ENCODE measurements at regions not wholly inside any gene's neighbourhood (a gene's known extent, or its start where the extent isn't known, plus 50 kb on each side); places are given as distances from the start of the nearest gene placed in this dataset.

- H3K4me3 Mint-ChIP-seq (ENCODE audit: low read depth, unreplicated experiment): no peak overlapping the region
- no peaks in the 10 kb centered on the region for H3K36me3 Mint-ChIP-seq (ENCODE audit: insufficient read depth, unreplicated experiment)
- intact Hi-C loops (cut with micrococcal nuclease; ENCODE audit: unreplicated experiment): no loop called here
- CTCF ChIA-PET: no interaction called here
- peaks cover 5% of the 10 kb centered on the region for H3K9me3 Mint-ChIP-seq (ENCODE audit: low read depth, unreplicated experiment)
- H3K4me1 Mint-ChIP-seq (ENCODE audit: low read depth, unreplicated experiment): no peaks in the 10 kb centered on the region
- no peak for TF ChIP-seq CTCF (IDR thresholded peaks at IDR 0.05; ENCODE audit: unreplicated experiment)
- no peak for DNase-seq
- no peaks in the 10 kb centered on the region for H3K27me3 Mint-ChIP-seq (ENCODE audit: unreplicated experiment)
- H3K27ac Mint-ChIP-seq (ENCODE audit: unreplicated experiment): no peak overlapping the region
- no TSS peak for BruUV-seq (replicated peaks)
Observed at GRCh38 chr6:163802267-163802666, 387.7 kb downstream of the QKI start.

- H3K4me3 Mint-ChIP-seq (ENCODE audit: low read depth, unreplicated experiment): no peak overlapping the region
- H3K27me3 Mint-ChIP-seq (ENCODE audit: unreplicated experiment): no peaks in the 10 kb centered on the region
- no peak overlapping the region for H3K27ac Mint-ChIP-seq (ENCODE audit: unreplicated experiment)
- intact Hi-C loops (cut with micrococcal nuclease; ENCODE audit: unreplicated experiment): loop anchor here (10.0 kb wide), 1 partner anchor 373 kb away; no protein-coding TSS in a partner anchor
- H3K4me1 Mint-ChIP-seq (ENCODE audit: low read depth, unreplicated experiment): peaks cover 18% of the 10 kb centered on the region
- H3K36me3 Mint-ChIP-seq (ENCODE audit: insufficient read depth, unreplicated experiment): no peaks in the 10 kb centered on the region
- peaks cover 5% of the 10 kb centered on the region for H3K9me3 Mint-ChIP-seq (ENCODE audit: low read depth, unreplicated experiment)
- no peak for DNase-seq
- no peak for TF ChIP-seq CTCF (IDR thresholded peaks at IDR 0.05; ENCODE audit: unreplicated experiment)
- CTCF ChIA-PET: no interaction called here
- no TSS peak for BruUV-seq (replicated peaks)
Observed at GRCh38 chr6:163797296-163797845, 382.9 kb downstream of the QKI start.

GRCh38 chr6:163793011-163793983, 378.8 kb downstream of the QKI start:
- H3K36me3 Mint-ChIP-seq (ENCODE audit: insufficient read depth, unreplicated experiment): no peaks in the 10 kb centered on the region
- CTCF ChIA-PET: interaction anchor here (1.1 kb wide), 1 partner anchor 11 kb away, joined by 6 read pairs; no protein-coding TSS in a partner anchor
- no TSS peak for BruUV-seq (replicated peaks)
- peak; percentile 35 for DNase-seq
- peaks cover 18% of the 10 kb centered on the region for H3K4me1 Mint-ChIP-seq (ENCODE audit: low read depth, unreplicated experiment)
- H3K27ac Mint-ChIP-seq (ENCODE audit: unreplicated experiment): no peak overlapping the region
- peaks cover 5% of the 10 kb centered on the region for H3K9me3 Mint-ChIP-seq (ENCODE audit: low read depth, unreplicated experiment)
- H3K4me3 Mint-ChIP-seq (ENCODE audit: low read depth, unreplicated experiment): no peak overlapping the region
- intact Hi-C loops (cut with micrococcal nuclease; ENCODE audit: unreplicated experiment): loop anchor here (10.0 kb wide), 1 partner anchor 368 kb away; no protein-coding TSS in a partner anchor
- H3K27me3 Mint-ChIP-seq (ENCODE audit: unreplicated experiment): no peaks in the 10 kb centered on the region
- TF ChIP-seq CTCF (IDR thresholded peaks at IDR 0.05; ENCODE audit: unreplicated experiment): no peak

- BruUV-seq (replicated peaks): no TSS peak
- no peak overlapping the region for H3K27ac Mint-ChIP-seq (ENCODE audit: unreplicated experiment)
- H3K9me3 Mint-ChIP-seq (ENCODE audit: low read depth, unreplicated experiment): no peaks in the 10 kb centered on the region
- no peak overlapping the region for H3K4me3 Mint-ChIP-seq (ENCODE audit: low read depth, unreplicated experiment)
- no peak for DNase-seq
- no peak for TF ChIP-seq CTCF (IDR thresholded peaks at IDR 0.05; ENCODE audit: unreplicated experiment)
- H3K36me3 Mint-ChIP-seq (ENCODE audit: insufficient read depth, unreplicated experiment): no peaks in the 10 kb centered on the region
- H3K4me1 Mint-ChIP-seq (ENCODE audit: low read depth, unreplicated experiment): peaks cover 18% of the 10 kb centered on the region
- CTCF ChIA-PET: no interaction called here
- intact Hi-C loops (cut with micrococcal nuclease; ENCODE audit: unreplicated experiment): loop anchor here (10.0 kb wide), 1 partner anchor 366 kb away; no protein-coding TSS in a partner anchor
- H3K27me3 Mint-ChIP-seq (ENCODE audit: unreplicated experiment): no peaks in the 10 kb centered on the region
Observed at GRCh38 chr6:163790266-163790840, 375.8 kb downstream of the QKI start.
